SK-N-SH (cell line): ENCODE measurements at regions not wholly inside any gene's neighbourhood (a gene's known extent, or its start where the extent isn't known, plus 50 kb on each side); places are given as distances from the start of the nearest gene placed in this dataset.

ENCODE experiments used
- CTCF ChIA-PET: fragments of 300-600, 350-600 bp; formaldehyde crosslinking; extraction: SDS; loops from one replicate; lab custom pipeline; 2021; lab: Yijun Ruan, JAX
- POLR2A ChIA-PET: fragments of 350-600 bp; sonication (Branson Sonifier 250); formaldehyde crosslinking; extraction: SDS; loops from one replicate; lab custom pipeline; 2020; ENCODE audit warnings: antibody characterized with exemption, inconsistent platforms; lab: Yijun Ruan, JAX
- DNase-seq: peaks from one replicate; pipeline ENCODE4 v3.0.0; 2012
- H2AFZ ChIP-seq: fragments of 200-600 bp; sonication (generic); 2 replicates; pipeline ENCODE4 v1.8.1; 2016; ENCODE audit warnings: antibody characterized with exemption, mild to moderate bottlenecking, low read depth
- H3F3A ChIP-seq: fragments of 200-600 bp; sonication (generic); replicated peaks from 2 replicates; pipeline ENCODE3; 2016; ENCODE audit warnings: antibody characterized with exemption, mild to moderate bottlenecking; ENCODE audit not compliant: insufficient read depth
- H3K27ac ChIP-seq, 2 experiments: fragments of 200-500 bp in 1 of 2; fragments of 200-600 bp in 1 of 2; sonication (Bioruptor generic) in 1 of 2; sonication (generic), shearing (Covaris generic) in 1 of 2; 2 replicates each; pipeline versions ENCODE4 v1.5.1 to v1.6.1; 2014 to 2016; ENCODE audit warnings: low read depth in 2 of 2, inconsistent platforms in 1 of 2, low read length in 1 of 2, mild to moderate bottlenecking in 1 of 2, mixed read lengths in 1 of 2
- H3K27me3 ChIP-seq: fragments of 200-600 bp; sonication (generic), shearing (Covaris generic); 2 replicates; pipeline ENCODE4 v1.6.1; 2016; ENCODE audit warnings: mixed run types; ENCODE audit not compliant: insufficient read depth
- H3K36me3 ChIP-seq, 2 experiments: fragments of 200-500 bp in 1 of 2; fragments of 200-600 bp in 1 of 2; sonication (Bioruptor generic) in 1 of 2; sonication (generic) in 1 of 2; replicated peaks in 1 of 2; 2 replicates each; pipeline versions ENCODE3 to v1.5.1; 2014 to 2016; ENCODE audit warnings: low read length in 1 of 2, mild to moderate bottlenecking in 1 of 2; ENCODE audit not compliant: insufficient read depth in 2 of 2, control insufficient read depth in 1 of 2
- H3K4me1 ChIP-seq, 2 experiments: fragments of 200-500 bp in 1 of 2; fragments of 200-600 bp in 1 of 2; sonication (Bioruptor generic) in 1 of 2; sonication (generic), shearing (Covaris generic) in 1 of 2; 2 replicates each; pipeline versions ENCODE4 v1.5.1 to v1.6.1; 2014 to 2016; ENCODE audit warnings: low read depth in 1 of 2, low read length in 1 of 2, mixed run types in 1 of 2; ENCODE audit not compliant: insufficient read depth in 2 of 2, control insufficient read depth in 1 of 2
- H3K4me2 ChIP-seq: fragments of 200-600 bp; sonication (generic), shearing (Covaris generic); 2 replicates; pipeline ENCODE4 v1.6.1; 2017; ENCODE audit warnings: mixed run types
- H3K4me3 ChIP-seq, 2 experiments: fragments of 200-500 bp in 1 of 2; fragments of 200-600 bp in 1 of 2; sonication (Bioruptor generic) in 1 of 2; sonication (generic), shearing (Covaris generic) in 1 of 2; 2 replicates each; pipeline versions ENCODE4 v1.5.1 to v1.8.1; 2014 to 2016; ENCODE audit warnings: low read depth in 2 of 2, inconsistent platforms in 1 of 2, low read length in 1 of 2, mild to moderate bottlenecking in 1 of 2, mixed read lengths in 1 of 2, moderate library complexity in 1 of 2
- H3K79me2 ChIP-seq: fragments of 200-600 bp; sonication (generic); 2 replicates; pipeline ENCODE4 v1.8.1; 2017; ENCODE audit warnings: mild to moderate bottlenecking; ENCODE audit not compliant: insufficient read depth
- H3K9ac ChIP-seq: fragments of 200-600 bp; sonication (generic); 2 replicates; pipeline ENCODE4 v1.6.1; 2017; ENCODE audit warnings: mixed run types
- H3K9me2 ChIP-seq: fragments of 200-600 bp; sonication (generic); 2 replicates; pipeline ENCODE4 v1.6.1; 2017; ENCODE audit warnings: mixed run types
- H3K9me3 ChIP-seq: fragments of 200-600 bp; sonication (generic); 2 replicates; pipeline ENCODE4 v1.6.1; 2017; ENCODE audit warnings: mixed run types, mild to moderate bottlenecking, moderate library complexity
- H4K20me1 ChIP-seq: fragments of 200-600 bp; sonication (generic); 2 replicates; pipeline ENCODE4 v1.6.1; 2017; ENCODE audit warnings: mild to moderate bottlenecking, mixed run types; ENCODE audit not compliant: insufficient read depth
- CTCF ChIP-seq: fragments of 200-600 bp; sonication (generic); IDR thresholded peaks from 2 replicates; pipeline ENCODE4 v1.6.1; 2017; ENCODE audit warnings: antibody characterized with exemption, mild to moderate bottlenecking, moderate library complexity
- EP300 ChIP-seq, 2 experiments: IDR thresholded peaks; 2 replicates each; pipeline versions ENCODE4 v1.4.0 to v1.6.1; 2012; ENCODE audit warnings: borderline replicate concordance in 1 of 2, low read depth in 1 of 2, low read length in 1 of 2
- EZH2phosphoT487 ChIP-seq: fragments of 200-600 bp; sonication (generic); IDR thresholded peaks from 2 replicates; pipeline ENCODE4 v1.6.1; 2017; ENCODE audit warnings: low read depth, mixed run types, mild to moderate bottlenecking, antibody characterized with exemption, moderate library complexity, borderline replicate concordance
- FOSL2 ChIP-seq: IDR thresholded peaks from 2 replicates; pipeline ENCODE4 v1.4.0; 2012; ENCODE audit warnings: low read depth, mild to moderate bottlenecking, moderate library complexity, borderline replicate concordance
- FOXM1 ChIP-seq: IDR thresholded peaks from 2 replicates; pipeline ENCODE4 v1.4.0; 2012; ENCODE audit warnings: low read depth, mild to moderate bottlenecking
- GATA2 ChIP-seq: sonication (generic); formaldehyde crosslinking; IDR thresholded peaks from 2 replicates; pipeline ENCODE4 v1.5.0; 2020; ENCODE audit warnings: mild to moderate bottlenecking, missing genetic modification reagents
- PBX3 ChIP-seq: IDR thresholded peaks from 2 replicates; pipeline ENCODE4; 2012
- RAD21 ChIP-seq: IDR thresholded peaks from 2 replicates; pipeline ENCODE4 v1.6.1; 2012; ENCODE audit warnings: mild to moderate bottlenecking, low read length
- RCOR1 ChIP-seq: fragments of 150-350 bp; IDR thresholded peaks from 2 replicates; pipeline ENCODE4 v1.6.1; 2017; ENCODE audit warnings: antibody characterized with exemption, low read length
- RFX5 ChIP-seq: IDR thresholded peaks from 2 replicates; pipeline ENCODE4 v1.6.1; 2012; ENCODE audit warnings: mild to moderate bottlenecking, improper control_type of control experiment, low read length
- RXRA ChIP-seq: IDR thresholded peaks from 2 replicates; pipeline ENCODE4 v1.4.0; 2012; ENCODE audit warnings: low read depth, mild to moderate bottlenecking, borderline replicate concordance
- SIN3A ChIP-seq: IDR thresholded peaks from 2 replicates; pipeline ENCODE4 v1.6.1; 2012; ENCODE audit warnings: low read depth, mild to moderate bottlenecking, low read length, moderate library complexity, borderline replicate concordance
- SMC3 ChIP-seq: IDR thresholded peaks from 2 replicates; pipeline ENCODE4 v1.6.1; 2012; ENCODE audit warnings: low read depth, low read length, improper control_type of control experiment
- TAF1 ChIP-seq: IDR thresholded peaks from 2 replicates; pipeline ENCODE4 v1.6.1; 2012; ENCODE audit warnings: low read depth, mild to moderate bottlenecking, low read length, moderate library complexity, borderline replicate concordance
- TCF12 ChIP-seq: IDR thresholded peaks from 2 replicates; pipeline ENCODE4 v1.4.0; 2012
- ZBTB33 ChIP-seq: IDR thresholded peaks from 2 replicates; pipeline ENCODE4 v1.4.0; 2012; ENCODE audit warnings: low read depth, borderline replicate concordance
- WGBS: methylation state at CpG from one replicate; pipeline ENCODE4 v1.1.6; 2017; ENCODE audit warnings: low lambda C conversion rate; 5-methylcytosine and 5-hydroxymethylcytosine counted together
- TF ChIP-seq, protein P1 (sequence below): fragments of 150-350 bp; IDR thresholded peaks from 2 replicates; pipeline ENCODE4 v1.6.1; 2017; ENCODE audit warnings: antibody characterized with exemption, low read length, low read depth, borderline replicate concordance

GRCh38 chrX:118199997-118200396, 83.4 kb upstream of the KLHL13 start:
- 0 out of 4 replicates have a peak overlapping the region, but pooled peaks of 1 of the 2 experiments have one; percentile 5 for H3K27ac ChIP-seq
- ChIA-PET POLR2A (interaction anchor here (1.3 kb wide), 1 partner anchor 12 kb away, joined by 3 read pairs; no protein-coding TSS in a partner anchor), CTCF (interaction anchor here (1.3 kb wide), 1 partner anchor 11 kb away, joined by 3 read pairs; no protein-coding TSS in a partner anchor)
- no peak overlapping the region for H2AFZ ChIP-seq
- no peaks in the 10 kb centered on the region for H3K36me3 ChIP-seq
- H3K4me2 ChIP-seq, result no peak overlapping the region
- no peaks in the 10 kb centered on the region for H3F3A ChIP-seq
- peaks cover 0 to 4% of the 10 kb centered on the region in 2 experiments; a peak in 1 of 4 replicates for H3K4me1 ChIP-seq
- DNase-seq, result no peak
- no peaks in the 10 kb centered on the region for H3K9me2 ChIP-seq
- 47% methylated on average over 4 of the region's 4 CpGs for WGBS
- H4K20me1 ChIP-seq, result no peaks in the 10 kb centered on the region
- H3K27me3 ChIP-seq, result no peaks in the 10 kb centered on the region
- H3K4me3 ChIP-seq, result no peak overlapping the region
- H3K79me2 ChIP-seq, result no peaks in the 10 kb centered on the region
- H3K9ac ChIP-seq, result no peak overlapping the region
- H3K9me3 ChIP-seq, result no peaks in the 10 kb centered on the region
- TF ChIP-seq RFX5 (no peak), CTCF (no peak), SIN3A (no peak), PBX3 (no peak)
- TF ChIP-seq, all 33 proteins: peak for 0

DNA sequence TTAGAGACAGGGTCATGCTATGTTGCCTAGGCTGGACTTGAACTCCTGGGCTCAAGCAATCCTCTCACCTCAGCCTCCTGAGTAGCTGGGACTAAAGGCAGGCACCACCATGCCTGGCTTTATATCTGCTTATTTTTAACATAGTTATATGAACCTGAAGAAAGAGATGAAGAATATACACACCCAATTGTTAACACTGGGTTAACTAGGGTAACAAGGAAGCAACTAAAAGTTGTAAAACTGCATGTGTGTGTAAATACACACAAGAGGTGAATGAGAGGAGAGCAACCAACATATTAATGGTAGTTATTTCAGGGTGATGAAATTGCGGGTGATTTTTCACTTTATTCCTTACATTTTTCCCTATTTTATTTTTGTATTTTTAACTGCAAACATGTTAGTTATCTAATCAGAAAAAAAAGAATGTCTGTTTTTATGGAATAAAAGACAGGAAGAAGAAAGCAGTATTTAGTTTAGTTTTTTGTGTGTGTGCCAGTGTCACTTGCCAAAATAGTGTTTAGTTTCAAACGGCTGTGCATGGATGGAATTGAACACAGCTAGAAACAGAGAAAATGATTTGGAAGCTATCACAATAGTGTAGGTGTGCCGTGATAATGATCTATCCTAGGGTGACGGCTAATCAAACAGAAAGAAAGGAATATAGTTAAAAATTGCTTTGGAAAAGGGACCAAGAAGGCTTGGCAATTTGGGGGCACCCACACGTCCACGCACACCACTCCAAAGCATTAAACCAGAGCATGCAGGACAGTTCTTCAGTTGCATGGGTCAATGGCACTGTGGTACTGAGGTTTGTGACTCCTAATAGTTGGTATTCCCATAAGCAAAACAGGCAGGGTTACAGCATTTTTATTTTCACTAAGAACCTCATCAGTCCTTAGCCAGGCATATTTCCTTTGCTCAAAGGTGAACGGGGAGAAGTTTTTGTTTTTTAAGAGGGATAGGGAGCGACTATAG, 89.1 kb upstream of the KLHL13 start:
- no peak for DNase-seq
- WGBS, result 57% methylated on average over 8 of the region's 8 CpGs
- H3F3A ChIP-seq, result no peaks in the 10 kb centered on the region

More for the DNA sequence above, 89.1 kb upstream of the KLHL13 start:
- Histone ChIP-seq H3K9me3 (no peaks in the 10 kb centered on the region), H3K4me3 (no peak overlapping the region), H3K27me3 (no peaks in the 10 kb centered on the region), H2AFZ (no peak overlapping the region), H3K9me2 (no peaks in the 10 kb centered on the region), H4K20me1 (no peaks in the 10 kb centered on the region), H3K36me3 (no peaks in the 10 kb centered on the region), H3K27ac (no peak overlapping the region; a peak in 1 of 4 replicates), H3K4me1 (peaks cover 0 to 2% of the 10 kb centered on the region in 2 experiments; a peak in 2 of 4 replicates), H3K79me2 (no peaks in the 10 kb centered on the region), H3K4me2 (no peak overlapping the region), H3K9ac (no peak overlapping the region)
- POLR2A ChIA-PET, result no interaction called here
- CTCF ChIA-PET, result no interaction called here
- TF ChIP-seq, protein P1, sequence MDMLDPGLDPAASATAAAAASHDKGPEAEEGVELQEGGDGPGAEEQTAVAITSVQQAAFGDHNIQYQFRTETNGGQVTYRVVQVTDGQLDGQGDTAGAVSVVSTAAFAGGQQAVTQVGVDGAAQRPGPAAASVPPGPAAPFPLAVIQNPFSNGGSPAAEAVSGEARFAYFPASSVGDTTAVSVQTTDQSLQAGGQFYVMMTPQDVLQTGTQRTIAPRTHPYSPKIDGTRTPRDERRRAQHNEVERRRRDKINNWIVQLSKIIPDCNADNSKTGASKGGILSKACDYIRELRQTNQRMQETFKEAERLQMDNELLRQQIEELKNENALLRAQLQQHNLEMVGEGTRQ, result no peak
- TF ChIP-seq FOXM1 (no peak), RAD21 (no peak), RCOR1 (no peak), TCF12 (no peak), RXRA (no peak), GATA2 (CRISPR knock-in tag) (no peak), FOSL2 (no peak), PBX3 (no peak), ZBTB33 (no peak), SMC3 (no peak), EP300 (IDR thresholded peaks at IDR 0.05; ENCODE audit: borderline replicate concordance in 1 of 2, low read depth in 1 of 2, low read length in 1 of 2) (no peak), TAF1 (no peak), EZH2phosphoT487 (no peak)
